ENCODE measurements at regions not wholly inside any gene's neighbourhood (a gene's known extent, or its start where the extent isn't known, plus 50 kb on each side); places are given as distances from the start of the nearest gene placed in this dataset.

DNA sequence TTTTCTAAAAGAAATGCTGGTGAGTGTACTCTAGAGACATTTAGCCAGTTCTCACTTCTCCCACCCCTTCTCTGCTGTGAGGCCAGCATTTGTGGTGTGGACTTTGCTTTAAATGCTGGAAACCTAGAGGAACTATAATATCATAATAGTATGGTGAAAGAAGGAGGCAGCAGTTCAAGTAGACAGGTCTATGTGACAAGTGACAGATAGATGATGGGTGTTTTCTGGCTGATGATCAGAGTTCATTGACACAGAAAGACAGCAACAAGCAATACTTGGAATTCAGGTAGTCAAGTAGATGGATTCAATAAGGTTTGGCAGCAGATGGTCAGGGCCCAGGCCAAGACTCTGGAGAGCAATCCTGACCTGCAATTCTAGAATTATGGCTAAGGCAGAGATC, 317.5 kb downstream of the PCDH7 start:
- POLR2A ChIA-PET (ENCODE audit: partially characterized antibody), result no interaction called here
- Histone ChIP-seq H3K27ac (ENCODE audit: low read depth, low read length) (no peak overlapping the region), H3K36me3 (ENCODE audit: insufficient read depth, low read length) (no peaks in the 10 kb centered on the region), H3K4me3 (ENCODE audit: low read length in 2 of 2) (no peak overlapping the region), H3K4me1 (ENCODE audit: insufficient read depth, low read length) (no peaks in the 10 kb centered on the region), H3K9me3 (ENCODE audit: control insufficient read depth in 1 of 2, low read length in 2 of 2) (no peaks in the 10 kb centered on the region), H3K27me3 (ENCODE audit: insufficient read depth, low read length) (no peaks in the 10 kb centered on the region)
- H3K36me3 Mint-ChIP-seq, result no peaks in the 10 kb centered on the region
- no peak overlapping the region for H3K4me3 Mint-ChIP-seq
- intact Hi-C loops (cut with micrococcal nuclease), result no loop called here
- no peak overlapping the region for H3K27ac Mint-ChIP-seq
- DNase-seq, result no peak
- CTCF ChIA-PET (ENCODE audit: partially characterized antibody), result no interaction called here
- H3K4me1 Mint-ChIP-seq, result no peaks in the 10 kb centered on the region
- H3K9me3 Mint-ChIP-seq, result peaks cover 0 to 21% (median 8%) of the 10 kb centered on the region in 8 donors
- H3K27me3 Mint-ChIP-seq, result no peaks in the 10 kb centered on the region

GRCh38 chr4:31039382-31039781, 319.2 kb downstream of the PCDH7 start:
- Mint-ChIP-seq H3K4me3 (no peak overlapping the region), H3K4me1 (no peaks in the 10 kb centered on the region), H3K27me3 (no peaks in the 10 kb centered on the region), H3K36me3 (no peaks in the 10 kb centered on the region), H3K9me3 (peaks cover 0 to 23% (median 6%) of the 10 kb centered on the region in 8 donors), H3K27ac (no peak overlapping the region)
- intact Hi-C loops (cut with micrococcal nuclease), result no loop called here
- DNase-seq, result no peak
- Histone ChIP-seq H3K36me3 (ENCODE audit: insufficient read depth, low read length) (no peaks in the 10 kb centered on the region), H3K27ac (ENCODE audit: low read depth, low read length) (no peak overlapping the region), H3K27me3 (ENCODE audit: insufficient read depth, low read length) (no peaks in the 10 kb centered on the region), H3K4me3 (ENCODE audit: low read length in 2 of 2) (no peak overlapping the region), H3K9me3 (ENCODE audit: control insufficient read depth in 1 of 2, low read length in 2 of 2) (no peaks in the 10 kb centered on the region), H3K4me1 (ENCODE audit: insufficient read depth, low read length) (no peaks in the 10 kb centered on the region)
- POLR2A ChIA-PET (ENCODE audit: partially characterized antibody), result no interaction called here
- CTCF ChIA-PET (ENCODE audit: partially characterized antibody), result no interaction called here

DNA sequence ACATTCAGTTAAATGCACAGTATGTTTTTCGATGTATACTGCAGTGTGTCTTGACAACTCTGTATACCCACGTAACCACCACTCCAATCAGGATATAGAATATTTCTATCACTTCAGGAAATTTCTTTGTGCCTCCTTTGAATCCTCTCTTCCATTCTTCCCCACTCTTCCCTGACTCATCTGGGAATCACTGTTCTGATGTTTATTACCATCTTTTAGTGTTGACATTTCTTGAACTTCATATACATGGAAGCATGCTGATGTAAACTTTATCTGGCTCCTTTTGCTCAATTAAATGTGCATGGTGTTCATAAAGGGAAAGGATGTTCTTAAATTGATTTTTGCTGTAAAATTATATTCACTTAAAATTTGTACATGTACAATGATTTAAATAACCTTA, 319.9 kb downstream of the PCDH7 start:
- Mint-ChIP-seq H3K4me1 (no peaks in the 10 kb centered on the region), H3K4me3 (no peak overlapping the region), H3K9me3 (peaks cover 0 to 23% (median 4%) of the 10 kb centered on the region in 8 donors), H3K27me3 (no peaks in the 10 kb centered on the region), H3K36me3 (no peaks in the 10 kb centered on the region), H3K27ac (no peak overlapping the region)
- no peaks in the 10 kb centered on the region for H3K9me3 ChIP-seq (ENCODE audit: control insufficient read depth in 1 of 2, low read length in 2 of 2)
- ChIA-PET CTCF (ENCODE audit: partially characterized antibody) (no interaction called here), POLR2A (ENCODE audit: partially characterized antibody) (no interaction called here)
- H3K27ac ChIP-seq (ENCODE audit: low read depth, low read length), result no peak overlapping the region
- no peaks in the 10 kb centered on the region for H3K27me3 ChIP-seq (ENCODE audit: insufficient read depth, low read length)
- intact Hi-C loops (cut with micrococcal nuclease), result no loop called here
- DNase-seq, result no peak
- no peak overlapping the region for H3K4me3 ChIP-seq (ENCODE audit: low read length in 2 of 2)
- no peaks in the 10 kb centered on the region for H3K4me1 ChIP-seq (ENCODE audit: insufficient read depth, low read length)
- no peaks in the 10 kb centered on the region for H3K36me3 ChIP-seq (ENCODE audit: insufficient read depth, low read length)

DNA sequence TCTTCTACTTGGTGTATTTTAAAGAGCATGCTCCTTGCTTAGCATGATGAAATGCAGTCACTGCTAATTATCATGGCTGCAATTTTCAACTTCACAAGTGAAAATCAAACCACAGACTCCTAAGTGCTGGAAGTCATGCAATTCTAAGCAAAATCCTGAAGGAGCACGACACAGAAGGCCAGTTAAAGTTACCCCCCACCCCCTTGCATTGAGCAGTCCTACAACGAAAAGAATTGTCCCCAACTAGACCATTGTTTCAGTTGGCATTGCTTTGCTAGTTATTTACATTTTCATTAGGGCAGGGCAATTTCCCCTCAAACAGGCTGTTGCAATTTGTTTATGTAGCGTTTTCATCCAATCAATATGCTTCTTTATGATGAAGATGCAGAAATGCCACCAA, 321.2 kb downstream of the PCDH7 start:
- POLR2A ChIA-PET (ENCODE audit: partially characterized antibody), result no interaction called here
- Histone ChIP-seq H3K4me1 (ENCODE audit: insufficient read depth, low read length) (no peaks in the 10 kb centered on the region), H3K36me3 (ENCODE audit: insufficient read depth, low read length) (no peaks in the 10 kb centered on the region), H3K4me3 (ENCODE audit: low read length in 2 of 2) (no peak overlapping the region), H3K27ac (ENCODE audit: low read depth, low read length) (no peak overlapping the region), H3K27me3 (ENCODE audit: insufficient read depth, low read length) (no peaks in the 10 kb centered on the region), H3K9me3 (ENCODE audit: control insufficient read depth in 1 of 2, low read length in 2 of 2) (no peaks in the 10 kb centered on the region)
- intact Hi-C loops (cut with micrococcal nuclease), result no loop called here
- no peak for DNase-seq
- H3K27me3 Mint-ChIP-seq, result no peaks in the 10 kb centered on the region
- no peaks in the 10 kb centered on the region for H3K4me1 Mint-ChIP-seq
- H3K36me3 Mint-ChIP-seq, result no peaks in the 10 kb centered on the region
- peaks cover 0 to 21% (median 5%) of the 10 kb centered on the region in 8 donors for H3K9me3 Mint-ChIP-seq
- H3K27ac Mint-ChIP-seq, result no peak overlapping the region
- H3K4me3 Mint-ChIP-seq, result no peak overlapping the region
- CTCF ChIA-PET (ENCODE audit: partially characterized antibody), result no interaction called here

GRCh38 chr4:31041853-31042252, 321.7 kb downstream of the PCDH7 start:
- CTCF ChIA-PET (ENCODE audit: partially characterized antibody), result no interaction called here
- H3K36me3 ChIP-seq (ENCODE audit: insufficient read depth, low read length), result no peaks in the 10 kb centered on the region
- H3K27ac ChIP-seq (ENCODE audit: low read depth, low read length), result no peak overlapping the region
- no peak overlapping the region for H3K27ac Mint-ChIP-seq
- peak in 1 of 5 donors; percentile 22 for DNase-seq
- POLR2A ChIA-PET (ENCODE audit: partially characterized antibody), result no interaction called here
- H3K4me1 Mint-ChIP-seq, result no peaks in the 10 kb centered on the region
- no peaks in the 10 kb centered on the region for H3K9me3 ChIP-seq (ENCODE audit: control insufficient read depth in 1 of 2, low read length in 2 of 2)
- no peaks in the 10 kb centered on the region for H3K4me1 ChIP-seq (ENCODE audit: insufficient read depth, low read length)
- no peaks in the 10 kb centered on the region for H3K36me3 Mint-ChIP-seq
- H3K4me3 Mint-ChIP-seq, result no peak overlapping the region
- H3K4me3 ChIP-seq (ENCODE audit: low read length in 2 of 2), result no peak overlapping the region
- peaks cover 0 to 20% (median 5%) of the 10 kb centered on the region in 8 donors for H3K9me3 Mint-ChIP-seq
- no peaks in the 10 kb centered on the region for H3K27me3 Mint-ChIP-seq
- intact Hi-C loops (cut with micrococcal nuclease), result no loop called here
- H3K27me3 ChIP-seq (ENCODE audit: insufficient read depth, low read length), result no peaks in the 10 kb centered on the region

GRCh38 chr4:31043382-31044062, 323.4 kb downstream of the PCDH7 start:
- no peak for DNase-seq
- H3K9me3 Mint-ChIP-seq, result peaks cover 0 to 16% (median 5%) of the 10 kb centered on the region in 8 donors
- ChIA-PET CTCF (ENCODE audit: partially characterized antibody) (no interaction called here), POLR2A (ENCODE audit: partially characterized antibody) (no interaction called here)
- no peak overlapping the region for H3K27ac Mint-ChIP-seq
- no peaks in the 10 kb centered on the region for H3K27me3 Mint-ChIP-seq
- H3K27ac ChIP-seq (ENCODE audit: low read depth, low read length), result no peak overlapping the region
- H3K4me1 Mint-ChIP-seq, result no peaks in the 10 kb centered on the region
- no peak overlapping the region for H3K4me3 ChIP-seq (ENCODE audit: low read length in 2 of 2)
- no peaks in the 10 kb centered on the region for H3K36me3 ChIP-seq (ENCODE audit: insufficient read depth, low read length)
- no peaks in the 10 kb centered on the region for H3K27me3 ChIP-seq (ENCODE audit: insufficient read depth, low read length)
- no peaks in the 10 kb centered on the region for H3K9me3 ChIP-seq (ENCODE audit: control insufficient read depth in 1 of 2, low read length in 2 of 2)
- H3K4me3 Mint-ChIP-seq, result no peak overlapping the region
- intact Hi-C loops (cut with micrococcal nuclease), result no loop called here
- H3K4me1 ChIP-seq (ENCODE audit: insufficient read depth, low read length), result no peaks in the 10 kb centered on the region
- H3K36me3 Mint-ChIP-seq, result no peaks in the 10 kb centered on the region

GRCh38 chr4:31045151-31045550, 325.0 kb downstream of the PCDH7 start:
- DNase-seq, result no peak
- CTCF ChIA-PET (ENCODE audit: partially characterized antibody), result no interaction called here
- intact Hi-C loops (cut with micrococcal nuclease), result no loop called here

More at GRCh38 chr4:31045151-31045550, 325.0 kb downstream of the PCDH7 start:
- Histone ChIP-seq H3K36me3 (ENCODE audit: insufficient read depth, low read length) (no peaks in the 10 kb centered on the region), H3K4me3 (ENCODE audit: low read length in 2 of 2) (no peak overlapping the region), H3K9me3 (ENCODE audit: control insufficient read depth in 1 of 2, low read length in 2 of 2) (no peaks in the 10 kb centered on the region), H3K27me3 (ENCODE audit: insufficient read depth, low read length) (no peaks in the 10 kb centered on the region), H3K4me1 (ENCODE audit: insufficient read depth, low read length) (no peaks in the 10 kb centered on the region), H3K27ac (ENCODE audit: low read depth, low read length) (no peak overlapping the region)
- H3K27me3 Mint-ChIP-seq, result no peaks in the 10 kb centered on the region
- no peak overlapping the region for H3K27ac Mint-ChIP-seq
- H3K36me3 Mint-ChIP-seq, result no peaks in the 10 kb centered on the region
- H3K4me1 Mint-ChIP-seq, result no peaks in the 10 kb centered on the region
- H3K9me3 Mint-ChIP-seq, result peaks cover 0 to 15% (median 6%) of the 10 kb centered on the region in 8 donors
- no peak overlapping the region for H3K4me3 Mint-ChIP-seq
- POLR2A ChIA-PET (ENCODE audit: partially characterized antibody), result no interaction called here
